Activated CD8-positive, alpha-beta memory T cell treated with anti-CD3 and anti-CD28 coated beads for 1 hour (primary cell): ENCODE measurements at regions not wholly inside any gene's neighbourhood (a gene's known extent, or its start where the extent isn't known, plus 50 kb on each side); places are given as distances from the start of the nearest gene placed in this dataset.

ENCODE experiments used
- DNase-seq, 2 donors: peaks; one replicate each; pipeline ENCODE4 v3.0.0-alpha.2; 2020; ENCODE audit warnings: low read depth in 1 of 2; ENCODE audit errors: extremely low read depth in 1 of 2

DNA sequence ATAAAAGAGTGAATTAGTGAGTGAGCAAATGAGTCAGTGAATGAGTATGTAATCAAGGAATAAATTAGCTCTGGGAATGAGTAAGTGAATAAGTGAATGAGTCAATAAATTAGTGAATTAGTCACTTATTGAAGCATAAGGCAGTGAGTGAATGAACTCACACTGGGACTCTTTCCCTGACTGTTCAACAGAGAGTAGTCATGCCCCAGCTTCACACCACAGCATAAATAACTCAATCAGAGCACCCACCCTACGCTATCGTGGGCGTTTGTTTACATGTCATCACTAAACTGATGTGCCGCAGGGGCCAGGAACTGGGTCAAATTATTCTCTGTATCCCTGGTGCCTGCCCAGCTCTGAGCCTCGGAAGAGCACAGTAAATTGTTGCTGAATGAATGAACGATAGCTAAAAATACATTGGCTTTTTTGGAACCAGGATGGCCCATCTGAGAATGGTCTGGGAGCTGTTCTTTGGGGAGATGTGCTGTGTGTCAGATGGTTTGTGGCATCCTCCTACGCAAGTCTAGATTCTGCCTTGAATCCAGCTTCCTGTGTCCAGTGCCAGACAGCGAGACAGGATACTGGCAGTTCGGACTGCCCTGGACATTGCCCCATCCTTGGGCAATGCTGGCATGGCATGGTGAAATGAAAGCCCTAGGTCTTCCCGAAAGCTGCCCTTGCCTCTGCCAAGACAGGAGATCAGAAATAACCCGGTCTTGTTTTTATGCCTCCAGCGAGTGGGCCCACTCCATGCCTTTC is 98.0 kb upstream of the RTL1 start:
- DNase-seq, result no peak

DNA sequence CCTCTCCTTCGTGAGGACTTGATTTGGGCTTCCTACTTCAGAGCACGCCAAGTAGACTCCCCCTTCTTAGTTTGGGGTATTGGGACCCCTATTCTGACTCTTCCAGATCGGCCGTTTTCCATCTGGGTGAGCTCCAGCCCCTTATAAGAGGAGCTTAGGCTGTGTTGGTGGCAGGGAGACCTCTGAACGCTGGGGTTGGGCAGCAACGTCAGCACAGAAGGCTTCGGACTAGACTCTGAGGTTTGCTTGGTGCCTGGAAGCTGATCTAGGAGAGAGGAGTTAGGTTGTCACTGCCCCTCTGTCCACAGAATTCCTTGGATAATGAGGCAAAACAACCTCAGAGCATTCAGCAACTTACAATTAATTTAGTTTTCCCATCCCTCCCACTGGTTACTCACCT is 99.2 kb upstream of the RTL1 start:
- DNase-seq, result no peak

DNA sequence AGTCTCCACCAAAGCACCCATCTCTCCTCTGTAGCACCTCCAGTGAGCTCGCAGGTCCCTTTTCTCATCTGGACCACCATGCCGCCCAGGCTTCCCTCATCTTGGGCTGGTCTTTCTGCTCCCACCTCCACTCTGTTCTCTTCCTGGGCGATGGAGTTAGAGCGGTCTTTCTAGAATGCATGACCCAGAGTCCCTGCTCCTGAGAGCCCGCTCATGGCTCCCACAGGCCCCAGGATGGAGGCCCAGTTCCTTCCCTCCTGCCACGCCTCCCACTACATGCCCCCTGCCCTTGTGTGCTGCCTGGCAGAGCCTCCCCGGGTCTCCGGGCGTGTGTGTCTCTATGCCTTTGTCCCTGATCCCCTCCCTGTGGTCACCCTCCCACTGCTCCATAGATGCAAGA is 100.7 kb upstream of the RTL1 start:
- no peak for DNase-seq

DNA sequence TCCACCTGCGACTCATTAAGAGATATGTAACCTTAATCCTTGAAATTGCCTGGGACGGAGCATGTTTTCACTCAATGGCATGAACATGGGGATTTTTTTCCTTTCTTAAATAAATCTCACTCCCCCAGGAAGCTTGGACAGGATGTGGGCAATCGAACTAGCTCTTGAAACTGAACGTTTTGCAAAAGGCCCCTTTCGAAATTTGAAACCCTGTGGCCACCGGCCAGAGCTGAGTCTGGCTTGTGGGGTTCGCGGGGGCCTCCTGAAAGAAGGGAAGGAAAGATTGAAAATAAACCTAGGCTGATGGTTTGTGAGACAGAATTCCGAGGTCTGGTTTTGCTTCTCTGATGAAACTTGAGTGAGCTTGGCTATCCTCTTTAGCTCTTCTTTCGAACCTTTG is 101.4 kb upstream of the RTL1 start:
- DNase-seq, result no peak

DNA sequence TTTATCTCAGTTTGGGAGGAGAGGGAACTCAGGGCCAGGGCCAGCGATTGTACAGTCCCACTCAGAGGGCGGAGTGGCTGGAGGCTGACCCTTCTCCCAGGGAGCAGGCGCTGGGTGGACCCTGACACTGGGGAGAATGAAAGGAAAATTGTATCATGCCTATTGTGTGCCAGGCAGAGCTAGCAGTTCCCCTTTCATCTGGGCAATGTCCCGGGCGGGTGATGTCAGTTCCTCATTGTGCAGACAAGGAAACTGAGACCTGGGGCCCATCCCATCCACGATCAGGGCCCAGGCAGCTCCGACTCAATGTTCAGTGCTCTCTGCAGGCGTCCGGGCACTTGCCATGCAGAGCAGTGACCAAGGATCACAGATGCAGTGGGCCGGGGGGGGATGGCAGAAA is 101.9 kb upstream of the RTL1 start:
- no peak for DNase-seq

DNA sequence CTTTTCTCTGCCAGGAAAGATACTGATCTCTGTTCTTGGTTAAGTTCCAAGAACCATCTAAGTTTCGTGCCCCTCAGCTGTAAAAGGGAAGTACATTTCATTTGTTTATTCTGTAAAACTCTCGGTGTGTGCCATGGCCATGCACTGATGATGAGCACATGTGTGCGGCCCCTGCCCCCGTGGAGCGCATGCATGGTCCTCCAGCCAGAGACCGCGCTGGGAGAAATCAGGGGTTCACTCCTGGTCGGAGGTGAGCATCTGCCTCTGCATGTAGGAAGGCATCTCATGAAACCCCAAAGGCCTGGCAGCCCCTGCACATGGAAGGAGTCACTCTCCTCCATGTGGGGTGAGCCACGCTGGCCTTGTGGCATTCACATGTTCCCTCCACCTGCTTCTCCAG is 102.5 kb upstream of the RTL1 start:
- no peak for DNase-seq

DNA sequence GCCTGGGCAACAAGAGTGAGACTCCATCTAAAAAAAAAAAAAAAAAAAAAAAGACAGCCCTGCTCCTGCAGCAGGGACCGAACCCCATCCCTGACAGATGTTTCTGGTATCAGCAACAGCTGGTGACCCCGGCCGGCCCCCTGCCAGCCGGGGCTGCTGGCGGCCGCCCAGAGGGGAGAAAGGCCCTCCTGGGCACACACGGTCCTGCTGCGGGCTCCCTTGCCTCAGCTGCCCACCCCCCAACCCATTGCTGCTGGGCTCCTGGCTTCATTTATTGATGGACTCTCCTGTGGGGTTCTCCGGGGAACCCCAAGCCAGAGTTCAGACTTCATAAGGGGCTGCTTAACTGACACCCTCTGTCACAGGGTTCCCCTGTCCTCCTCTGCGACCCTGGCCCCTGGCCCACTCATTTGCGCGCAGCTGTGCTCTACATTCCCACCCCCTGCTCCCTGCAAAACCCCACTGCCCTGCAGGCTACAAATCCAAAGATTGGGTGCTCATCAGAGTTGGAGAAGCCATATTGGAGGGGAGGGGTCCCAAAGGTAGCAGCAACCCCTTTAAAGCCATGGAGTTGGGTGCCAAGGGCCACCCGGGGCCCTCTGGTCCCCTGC is 103.6 kb upstream of the RTL1 start:
- no peak for DNase-seq

DNA sequence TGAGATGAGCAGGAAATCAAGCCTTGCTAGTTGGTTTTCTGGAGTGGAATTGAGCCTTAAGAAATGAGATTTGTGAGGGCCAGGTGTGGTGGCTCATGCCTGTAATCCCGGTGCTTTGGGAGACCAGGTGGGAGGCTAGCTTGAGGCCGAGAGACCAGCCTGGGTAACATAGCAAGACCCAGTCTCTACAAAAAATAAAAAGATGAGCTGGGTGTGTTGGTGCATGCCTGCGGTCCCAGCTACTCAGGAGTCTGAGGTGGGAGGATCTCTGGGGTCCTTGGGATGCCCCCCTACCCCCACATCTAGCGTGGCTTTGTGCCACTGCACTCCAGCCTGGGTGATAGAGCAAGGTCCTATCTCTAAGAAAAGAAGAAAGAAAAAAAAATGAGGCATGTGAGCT is 104.2 kb upstream of the RTL1 start:
- no peak for DNase-seq

DNA sequence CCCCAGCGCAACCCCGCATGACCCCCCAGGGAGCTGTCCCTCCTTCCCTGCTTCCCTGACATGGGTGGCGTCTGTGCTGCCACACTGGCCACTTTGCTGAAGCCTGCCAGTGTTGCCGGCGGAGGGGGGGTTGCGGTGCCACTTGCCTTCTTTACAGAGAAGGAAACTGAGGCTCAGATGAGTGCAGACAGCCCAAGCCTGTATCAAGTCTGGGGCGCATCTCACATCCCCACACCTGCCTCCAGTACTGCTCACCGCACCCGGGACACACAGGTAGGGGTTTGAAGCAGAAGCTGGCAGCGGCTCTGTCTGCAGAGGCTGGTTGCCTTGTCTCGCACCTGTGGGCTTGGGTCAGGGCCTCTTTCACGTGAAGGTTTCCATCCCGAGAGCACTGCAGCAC is 104.7 kb upstream of the RTL1 start:
- no peak for DNase-seq

DNA sequence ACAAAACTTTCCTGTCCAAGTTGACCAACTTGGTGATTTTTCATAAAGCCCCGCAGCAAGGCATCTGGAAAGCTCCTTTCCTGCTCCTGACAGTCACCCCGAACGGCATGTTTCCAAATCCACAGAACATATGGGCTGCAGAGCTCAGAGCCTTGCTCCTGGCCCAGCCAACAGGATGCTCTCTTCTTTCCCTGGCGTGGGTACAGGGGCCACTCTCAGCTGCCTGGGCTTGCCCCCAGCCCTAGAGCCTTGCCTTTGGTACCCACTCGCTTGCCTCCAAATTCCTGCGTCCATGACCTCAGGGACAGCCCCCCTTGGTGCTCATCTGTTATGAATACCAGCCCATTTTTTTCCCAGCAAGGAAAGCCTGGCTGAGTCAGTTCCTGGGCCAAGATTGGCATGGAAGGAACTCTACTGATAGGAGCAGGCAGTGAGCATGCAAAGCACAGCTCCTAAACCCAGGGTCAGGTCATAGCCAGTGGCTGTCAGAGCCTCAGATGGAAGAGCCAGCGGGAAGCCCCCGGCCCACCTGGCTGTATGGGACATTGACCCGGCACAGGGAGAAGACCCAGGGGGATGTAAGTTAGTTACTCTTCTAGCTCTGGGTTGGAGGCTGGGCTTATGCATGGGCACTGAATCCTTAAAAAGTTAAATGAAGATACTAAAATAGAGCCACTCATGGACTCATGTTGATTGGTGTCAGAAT is 105.3 kb upstream of the RTL1 start:
- no peak for DNase-seq

DNA sequence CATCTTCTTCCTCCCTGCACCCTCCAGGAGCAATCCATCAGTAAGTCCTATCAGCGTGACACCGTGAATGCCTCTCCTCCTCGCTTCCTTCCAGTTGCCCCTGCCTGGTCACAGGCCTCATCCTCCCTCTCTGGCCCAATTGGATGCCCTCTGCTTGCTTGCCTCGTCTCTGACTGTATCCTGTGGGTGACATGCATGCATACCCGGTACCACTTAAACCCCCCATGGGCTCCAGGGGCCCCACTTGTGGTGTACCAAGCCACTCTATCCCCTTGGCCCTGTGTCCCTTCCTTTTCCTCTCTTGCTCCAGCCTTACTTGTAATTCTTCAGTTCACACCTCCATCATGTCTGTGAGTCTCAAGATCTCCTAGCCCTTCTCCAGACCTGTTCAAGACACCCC is 106.0 kb upstream of the RTL1 start:
- DNase-seq, result no peak

DNA sequence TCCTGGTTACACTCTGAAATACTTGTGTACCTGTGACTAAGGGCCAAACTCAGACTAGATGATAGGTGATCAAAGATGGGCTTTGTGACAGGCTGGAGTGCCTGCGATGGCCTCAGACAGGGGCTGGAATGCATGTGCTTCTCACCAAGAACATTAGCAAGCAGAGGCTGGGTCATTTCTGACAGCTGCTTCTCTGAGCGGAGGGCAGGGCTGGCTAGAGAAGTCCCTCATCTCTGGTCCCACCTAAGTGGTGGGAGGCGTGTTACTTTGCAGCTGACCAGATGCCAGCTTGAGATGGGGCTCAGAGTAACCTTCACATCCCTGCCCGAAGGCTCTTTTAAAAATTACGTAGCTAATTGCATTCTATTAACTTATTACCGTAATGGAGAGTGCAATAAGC is 106.8 kb upstream of the RTL1 start:
- no peak for DNase-seq

DNA sequence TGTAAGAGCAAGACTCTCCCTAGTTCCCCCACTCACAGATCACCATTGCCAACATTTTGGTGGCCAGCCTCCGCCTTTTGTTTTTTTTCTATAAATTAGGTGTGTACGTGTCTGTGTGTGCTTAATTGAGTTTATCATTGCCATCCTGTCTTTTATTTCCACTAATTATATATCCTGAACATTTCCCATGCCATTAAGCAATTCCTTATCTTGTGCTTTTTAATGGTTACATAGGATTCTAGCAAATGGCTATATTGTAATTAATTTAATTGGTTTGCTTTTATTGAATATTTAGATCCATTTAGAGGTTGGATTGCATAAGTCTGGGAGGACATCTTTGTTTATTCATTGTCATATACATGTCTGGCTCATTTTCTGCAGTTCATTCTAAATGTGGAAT is 107.3 kb upstream of the RTL1 start:
- DNase-seq, result no peak

DNA sequence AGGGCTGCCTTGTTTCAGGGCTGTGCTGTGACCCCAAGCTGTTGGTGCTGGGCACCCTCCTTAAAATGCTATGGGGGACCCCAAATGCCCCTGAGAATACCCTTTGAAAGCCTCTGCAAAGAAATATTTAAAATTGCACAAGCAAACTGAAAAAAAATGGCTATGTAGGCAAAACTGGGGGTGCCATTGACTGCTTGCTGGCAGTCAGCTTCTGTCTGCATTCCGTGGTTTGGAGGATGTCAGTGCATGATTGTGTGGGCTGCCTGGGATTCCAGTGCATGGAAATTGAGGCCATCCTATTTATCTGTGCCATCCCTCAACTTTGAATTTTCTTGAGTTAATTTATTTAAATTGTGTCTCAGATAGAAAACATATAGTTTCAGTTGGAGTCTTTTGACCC is 113.7 kb upstream of the RTL1 start:
- DNase-seq, result no peak

DNA sequence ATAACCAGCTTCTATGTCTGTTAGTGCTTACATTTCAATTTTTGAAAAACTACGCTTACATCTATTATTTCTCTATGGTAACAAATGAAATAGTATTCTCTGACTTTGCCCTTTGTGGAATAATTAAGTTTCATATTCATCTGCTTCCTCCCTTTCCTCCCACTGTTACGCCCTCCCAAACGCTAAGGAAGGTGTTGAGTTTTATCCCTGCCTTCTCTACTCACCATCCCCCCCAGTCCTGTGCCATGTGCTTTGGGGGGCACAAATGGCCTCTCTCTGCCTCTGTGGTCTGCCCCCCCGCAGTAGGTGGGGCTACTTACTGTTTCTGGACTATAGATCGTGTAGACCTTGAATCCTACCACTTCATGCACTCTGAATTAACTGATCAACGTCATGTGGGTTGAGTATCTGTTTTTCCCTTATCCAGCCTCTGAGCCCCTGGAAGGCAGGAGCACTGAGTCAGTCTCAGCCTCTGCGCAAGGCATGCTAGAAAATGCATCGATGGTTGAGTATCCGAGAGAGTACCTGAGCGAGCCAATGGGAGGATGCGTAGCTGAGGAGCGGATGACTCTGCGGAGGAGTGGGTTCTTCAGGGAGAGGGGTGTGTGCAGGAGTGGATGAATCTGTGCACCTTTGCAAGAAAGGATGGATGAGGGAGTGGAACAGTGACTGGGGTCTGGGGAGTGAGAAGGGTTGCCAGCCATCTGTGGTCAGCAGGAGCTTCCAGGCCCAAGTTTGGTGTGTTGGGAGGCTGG is 114.5 kb upstream of the RTL1 start:
- no peak for DNase-seq

DNA sequence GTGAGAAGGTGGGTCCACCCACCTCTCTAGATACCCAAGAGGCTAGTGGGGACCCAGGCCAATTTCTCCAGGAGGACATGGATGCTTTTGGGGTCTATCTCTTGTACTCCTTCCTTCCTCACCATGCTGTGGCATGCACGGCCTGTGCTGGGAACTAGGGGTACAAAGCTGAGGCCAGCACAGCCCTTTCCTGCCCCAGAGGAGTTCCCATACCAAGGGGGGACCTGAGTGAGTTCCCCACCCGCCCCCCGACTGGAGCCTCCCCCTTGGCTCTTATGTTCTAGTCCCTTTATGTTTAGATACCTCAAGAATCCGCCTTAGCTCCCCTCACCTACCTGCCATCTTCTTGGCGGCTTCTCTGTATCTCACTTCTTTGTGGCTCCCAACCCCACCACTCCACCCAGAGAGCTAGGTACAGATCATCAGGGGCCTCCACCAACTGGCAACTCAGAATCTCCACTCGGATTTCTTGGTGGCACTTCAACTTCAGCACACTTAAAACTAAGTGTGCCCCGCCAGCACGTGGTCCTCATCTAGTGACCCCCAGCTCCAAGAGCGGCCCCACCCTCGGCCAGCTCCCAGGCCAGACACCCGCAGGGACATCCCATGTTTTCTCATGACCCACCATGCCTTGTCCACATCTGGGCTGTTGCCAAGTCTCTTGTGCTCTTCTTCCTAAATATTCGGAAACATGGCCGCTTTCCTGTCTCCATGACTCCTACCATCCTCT is 115.2 kb upstream of the RTL1 start:
- no peak for DNase-seq

DNA sequence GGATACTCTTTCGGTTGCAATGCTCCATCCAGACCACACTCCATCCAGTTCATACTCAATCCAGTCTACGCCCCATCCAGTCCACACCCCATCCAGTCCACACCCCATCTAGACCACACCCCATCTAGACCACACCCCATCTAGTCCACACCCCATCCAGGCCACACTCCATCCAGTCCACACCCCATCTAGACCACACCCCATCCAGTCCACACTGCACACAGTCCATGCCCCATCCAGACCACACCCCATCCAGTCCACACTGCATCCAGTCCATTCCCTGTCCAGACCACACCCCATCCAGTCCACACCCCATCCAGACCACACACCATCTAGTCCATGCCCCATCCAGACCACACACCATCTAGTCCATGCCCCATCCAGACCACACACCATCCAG is 116.0 kb upstream of the RTL1 start:
- no peak for DNase-seq

DNA sequence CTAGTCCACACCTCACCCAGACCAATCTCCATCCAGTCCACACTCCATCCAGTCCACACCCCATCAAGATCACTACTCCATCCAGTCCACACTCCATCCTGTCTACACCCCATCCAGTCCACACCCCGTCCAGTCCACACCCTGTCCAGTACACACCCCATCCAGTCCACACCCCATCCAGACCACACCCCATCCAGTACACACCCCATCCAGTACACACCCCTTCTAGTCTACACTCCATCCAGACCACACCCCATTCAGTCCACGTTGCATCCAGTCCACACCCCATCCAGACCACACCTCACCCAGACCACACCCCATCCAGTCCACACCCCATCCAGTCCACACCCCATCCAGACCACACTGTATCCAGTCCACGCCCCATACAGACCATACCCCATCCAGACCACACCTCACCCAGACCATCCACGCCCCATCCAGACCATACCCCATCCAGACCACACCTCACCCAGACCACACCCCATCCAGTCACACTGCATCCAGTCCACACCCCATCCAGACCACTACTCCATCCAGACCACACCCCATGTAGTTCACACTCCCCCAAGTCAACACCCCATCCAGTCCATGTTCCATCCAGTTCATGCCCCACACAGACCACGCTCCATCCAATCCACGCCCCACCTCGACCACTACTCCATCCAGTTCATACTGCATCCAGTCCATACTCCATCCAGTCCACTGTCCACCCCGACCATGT is 116.6 kb upstream of the RTL1 start:
- no peak for DNase-seq

DNA sequence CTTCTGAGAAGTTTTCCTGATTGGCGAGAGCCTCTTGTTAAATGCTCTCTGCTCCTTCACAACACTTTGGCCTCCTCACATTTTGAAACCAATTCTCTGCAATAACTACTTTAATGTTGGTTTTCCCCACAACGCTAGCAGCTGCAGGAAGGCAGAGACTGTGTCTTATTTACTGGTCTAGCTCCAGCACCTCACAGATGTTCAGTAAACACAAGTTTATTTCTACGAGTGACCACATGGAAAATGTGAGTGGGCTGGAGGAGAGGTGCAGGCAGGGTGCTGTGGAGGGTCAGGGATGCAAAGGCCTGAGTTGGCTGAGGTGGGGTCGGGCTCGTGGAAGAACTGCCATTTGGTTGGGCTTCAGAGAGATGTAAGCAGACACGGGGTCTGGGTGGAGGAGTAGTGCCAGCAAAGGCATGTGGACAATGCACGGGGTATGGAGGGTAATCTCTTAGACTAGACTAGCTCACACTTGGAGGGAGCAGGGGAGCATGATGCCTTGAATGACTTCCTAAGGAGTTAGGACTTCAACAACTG is 117.4 kb upstream of the RTL1 start:
- DNase-seq, result no peak

DNA sequence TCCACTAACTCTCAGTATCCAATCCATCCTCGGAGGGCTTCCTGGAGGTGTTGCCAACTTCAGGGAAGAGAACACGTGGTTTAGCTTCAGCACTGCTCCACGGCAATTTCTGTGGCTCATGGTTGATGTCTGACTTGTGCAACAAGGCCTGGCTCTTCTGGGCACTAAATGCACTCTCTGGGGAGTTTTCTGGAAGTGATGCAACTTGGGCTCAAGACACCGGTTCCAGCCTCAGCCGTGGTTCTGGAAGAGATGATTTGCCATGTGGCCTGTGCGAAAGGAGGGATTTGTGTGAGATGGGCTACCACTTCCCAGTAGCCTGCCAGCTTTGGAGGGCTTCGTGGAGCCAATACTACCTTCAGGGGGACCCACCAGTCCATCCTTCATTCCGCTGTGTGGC is 118.6 kb upstream of the RTL1 start:
- DNase-seq, result no peak
